GM23338 (cell line): ENCODE measurements at regions not wholly inside any gene's neighbourhood (a gene's known extent, or its start where the extent isn't known, plus 50 kb on each side); places are given as distances from the start of the nearest gene placed in this dataset.
A peak's percentile ranks its signal among the peaks of the same experiment; 100 is the strongest.

Experiments
- ATAC-seq: fragments of 200-7000 bp; cut with Tn5 transposase; 3 replicates; pipeline ENCODE4 v1.9.1; 2020
- DNase-seq: peaks from one replicate; pipeline ENCODE4 v3.0.0-alpha.2; 2015; ENCODE audit warnings: low spot score
- H2AFZ ChIP-seq: fragments of 200-600 bp; sonication (generic); 2 replicates; pipeline ENCODE4 v1.8.0; 2016; ENCODE audit warnings: antibody characterized with exemption, mild to moderate bottlenecking, moderate library complexity
- H3F3A ChIP-seq: fragments of 200-600 bp; sonication (generic); replicated peaks from 2 replicates; pipeline ENCODE4 v1.8.0; 2017; ENCODE audit warnings: antibody characterized with exemption, mixed run types, low read depth
- H3K27ac ChIP-seq: fragments of 200-600 bp; sonication (generic); 2 replicates; pipeline ENCODE4 v1.6.1; 2016; ENCODE audit warnings: low read depth
- H3K27me3 ChIP-seq: fragments of 200-600 bp; sonication (generic); 2 replicates; pipeline ENCODE4 v1.8.0; 2016; ENCODE audit warnings: mild to moderate bottlenecking, mixed run types, moderate library complexity; ENCODE audit not compliant: insufficient read depth
- H3K36me3 ChIP-seq: fragments of 200-600 bp; sonication (generic); 2 replicates; pipeline ENCODE4 v1.8.0; 2016; ENCODE audit warnings: mild to moderate bottlenecking; ENCODE audit not compliant: insufficient read depth
- H3K4me1 ChIP-seq: fragments of 200-600 bp; sonication (generic); 2 replicates; pipeline ENCODE4 v1.8.0; 2016; ENCODE audit warnings: mild to moderate bottlenecking, moderate library complexity; ENCODE audit not compliant: insufficient read depth
- H3K4me2 ChIP-seq: fragments of 200-600 bp; sonication (generic); 2 replicates; pipeline ENCODE4 v1.7.1; 2017; ENCODE audit warnings: mixed run types
- H3K4me3 ChIP-seq: fragments of 200-600 bp; sonication (generic); 2 replicates; pipeline ENCODE4 v1.6.1; 2016; ENCODE audit warnings: mixed run types
- H3K79me2 ChIP-seq: fragments of 200-600 bp; sonication (generic); replicated peaks from 2 replicates; pipeline ENCODE4 v1.8.0; 2017; ENCODE audit warnings: mild to moderate bottlenecking; ENCODE audit not compliant: insufficient read depth
- H3K9me2 ChIP-seq: fragments of 200-600 bp; sonication (generic); 2 replicates; pipeline ENCODE4 v1.8.0; 2017; ENCODE audit not compliant: insufficient read depth
- H4K20me1 ChIP-seq: fragments of 200-600 bp; sonication (generic); replicated peaks from 2 replicates; pipeline ENCODE4 v1.8.0; 2017; ENCODE audit warnings: mild to moderate bottlenecking; ENCODE audit not compliant: insufficient read depth
- H3K27ac Mint-ChIP-seq: 2 replicates; pipeline ENCODE4 v1.8.0; 2020; ENCODE audit warnings: inconsistent platforms, mild to moderate bottlenecking, moderate library complexity, mixed read lengths
- H3K27me3 Mint-ChIP-seq: 3 replicates; pipeline ENCODE4 v1.8.0; 2022; ENCODE audit warnings: low read depth, mild to moderate bottlenecking, moderate library complexity, mixed read lengths, inconsistent platforms; ENCODE audit not compliant: insufficient read depth, poor library complexity
- H3K36me3 Mint-ChIP-seq: 3 replicates; pipeline ENCODE4 v1.8.0; 2021; ENCODE audit warnings: low read depth, mild to moderate bottlenecking, inconsistent platforms, moderate library complexity, mixed read lengths
- H3K4me1 Mint-ChIP-seq: 3 replicates; pipeline ENCODE4 v1.8.0; 2020; ENCODE audit warnings: mild to moderate bottlenecking, inconsistent platforms, mixed read lengths
- H3K4me3 Mint-ChIP-seq: 3 replicates; pipeline ENCODE4 v1.8.0; 2021; ENCODE audit warnings: moderate library complexity, mild to moderate bottlenecking, inconsistent platforms, mixed read lengths
- H3K9me3 Mint-ChIP-seq: 3 replicates; pipeline ENCODE4 v1.8.0; 2020; ENCODE audit warnings: moderate library complexity, mild to moderate bottlenecking, inconsistent platforms, mixed read lengths
- EZH2 ChIP-seq: fragments of 200-600 bp; sonication (generic); IDR thresholded peaks from one replicate; pipeline ENCODE4 v1.8.0; 2017; ENCODE audit warnings: antibody characterized with exemption, mild to moderate bottlenecking, low read depth; ENCODE audit not compliant: unreplicated experiment
- EZH2phosphoT487 ChIP-seq: fragments of 200-600 bp; sonication (generic); IDR thresholded peaks from one replicate; pipeline ENCODE4 v1.8.1; 2018; ENCODE audit warnings: antibody characterized with exemption; ENCODE audit not compliant: unreplicated experiment
- JUNB ChIP-seq: IDR thresholded peaks from one replicate; pipeline ENCODE4 v1.6.1; 2016; ENCODE audit warnings: antibody characterized with exemption; ENCODE audit not compliant: unreplicated experiment
- NANOG ChIP-seq: IDR thresholded peaks from 2 replicates; pipeline ENCODE4 v1.6.1; 2016; ENCODE audit warnings: antibody characterized with exemption, borderline replicate concordance
- POLR2AphosphoS5 ChIP-seq: IDR thresholded peaks from 2 replicates; pipeline ENCODE4 v1.6.1; 2016; ENCODE audit warnings: antibody characterized with exemption, low read depth
- STAT1 ChIP-seq: IDR thresholded peaks from one replicate; pipeline ENCODE4 v1.6.1; 2016; ENCODE audit warnings: antibody characterized with exemption; ENCODE audit not compliant: unreplicated experiment
- ZNF331 ChIP-seq: fragments of 250-450 bp; sonication (Bioruptor Pico); IDR thresholded peaks from 2 replicates; pipeline ENCODE4 v1.5.0; 2020; ENCODE audit warnings: low read depth, mild to moderate bottlenecking, moderate library complexity
- TF ChIP-seq, protein P1 (sequence below): IDR thresholded peaks from one replicate; pipeline ENCODE4 v1.6.1; 2018; ENCODE audit warnings: antibody characterized with exemption; ENCODE audit not compliant: unreplicated experiment
- TF ChIP-seq, protein P2 (sequence below), 2 experiments: fragments of 200-600 bp in 1 of 2; sonication (generic) in 1 of 2; conservative IDR thresholded peaks; 2 replicates each; pipeline versions ENCODE4 v1.5.1 to v1.6.1; 2016 to 2017; ENCODE audit warnings: antibody characterized with exemption in 2 of 2, low read depth in 2 of 2, mild to moderate bottlenecking in 2 of 2, moderate library complexity in 1 of 2
- TF ChIP-seq, protein P3 (sequence below): fragments of 250-450 bp; sonication (Bioruptor Pico); IDR thresholded peaks from 2 replicates; pipeline ENCODE4 v1.5.0; 2020; ENCODE audit warnings: mild to moderate bottlenecking, moderate library complexity

DNA sequence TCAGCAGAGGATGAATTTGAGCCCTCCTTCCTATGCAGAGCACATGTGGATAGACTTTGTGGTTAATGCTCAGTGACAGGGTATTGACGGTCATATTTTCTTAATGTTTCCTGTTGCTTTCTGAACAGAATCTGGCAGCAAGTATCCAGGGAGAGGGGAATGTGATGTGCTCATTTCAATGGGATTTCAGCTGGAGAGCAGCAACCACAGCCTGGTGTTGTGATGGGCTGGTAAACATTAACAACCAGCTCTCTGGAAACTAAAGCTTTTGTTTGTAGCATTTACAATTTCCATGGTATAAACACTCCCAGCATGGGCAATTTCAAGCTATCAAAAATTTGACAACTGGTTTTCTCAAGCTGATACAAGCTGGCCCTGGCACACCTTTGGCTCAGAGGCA, 215.9 kb downstream of the SH2D4B start:
- Histone ChIP-seq H3K27me3 (no peaks in the 10 kb centered on the region), H3K4me2 (no peak overlapping the region), H3K4me3 (no peak overlapping the region), H3K27ac (no peak overlapping the region), H3K4me1 (no peaks in the 10 kb centered on the region), H3K36me3 (0 out of 2 replicates have a peak, but pooled peaks cover 3% of the 10 kb centered on the region), H2AFZ (peak overlapping the region; percentile 85; the same call in 1 of the 2 replicates), H4K20me1 (no peaks in the 10 kb centered on the region), H3F3A (no peaks in the 10 kb centered on the region), H3K9me2 (no peaks in the 10 kb centered on the region; the same call in none of the 2 replicates), H3K79me2 (no peaks in the 10 kb centered on the region)
- ATAC-seq (no peak), DNase-seq (no peak)
- TF ChIP-seq NANOG, result no peak
- TF ChIP-seq JUNB, result no peak
- no peak for TF ChIP-seq STAT1
- TF ChIP-seq, protein P1, sequence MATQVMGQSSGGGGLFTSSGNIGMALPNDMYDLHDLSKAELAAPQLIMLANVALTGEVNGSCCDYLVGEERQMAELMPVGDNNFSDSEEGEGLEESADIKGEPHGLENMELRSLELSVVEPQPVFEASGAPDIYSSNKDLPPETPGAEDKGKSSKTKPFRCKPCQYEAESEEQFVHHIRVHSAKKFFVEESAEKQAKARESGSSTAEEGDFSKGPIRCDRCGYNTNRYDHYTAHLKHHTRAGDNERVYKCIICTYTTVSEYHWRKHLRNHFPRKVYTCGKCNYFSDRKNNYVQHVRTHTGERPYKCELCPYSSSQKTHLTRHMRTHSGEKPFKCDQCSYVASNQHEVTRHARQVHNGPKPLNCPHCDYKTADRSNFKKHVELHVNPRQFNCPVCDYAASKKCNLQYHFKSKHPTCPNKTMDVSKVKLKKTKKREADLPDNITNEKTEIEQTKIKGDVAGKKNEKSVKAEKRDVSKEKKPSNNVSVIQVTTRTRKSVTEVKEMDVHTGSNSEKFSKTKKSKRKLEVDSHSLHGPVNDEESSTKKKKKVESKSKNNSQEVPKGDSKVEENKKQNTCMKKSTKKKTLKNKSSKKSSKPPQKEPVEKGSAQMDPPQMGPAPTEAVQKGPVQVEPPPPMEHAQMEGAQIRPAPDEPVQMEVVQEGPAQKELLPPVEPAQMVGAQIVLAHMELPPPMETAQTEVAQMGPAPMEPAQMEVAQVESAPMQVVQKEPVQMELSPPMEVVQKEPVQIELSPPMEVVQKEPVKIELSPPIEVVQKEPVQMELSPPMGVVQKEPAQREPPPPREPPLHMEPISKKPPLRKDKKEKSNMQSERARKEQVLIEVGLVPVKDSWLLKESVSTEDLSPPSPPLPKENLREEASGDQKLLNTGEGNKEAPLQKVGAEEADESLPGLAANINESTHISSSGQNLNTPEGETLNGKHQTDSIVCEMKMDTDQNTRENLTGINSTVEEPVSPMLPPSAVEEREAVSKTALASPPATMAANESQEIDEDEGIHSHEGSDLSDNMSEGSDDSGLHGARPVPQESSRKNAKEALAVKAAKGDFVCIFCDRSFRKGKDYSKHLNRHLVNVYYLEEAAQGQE, result no peak
- no peak for TF ChIP-seq EZH2phosphoT487
- no peak for TF ChIP-seq POLR2AphosphoS5
- TF ChIP-seq, protein P2, sequence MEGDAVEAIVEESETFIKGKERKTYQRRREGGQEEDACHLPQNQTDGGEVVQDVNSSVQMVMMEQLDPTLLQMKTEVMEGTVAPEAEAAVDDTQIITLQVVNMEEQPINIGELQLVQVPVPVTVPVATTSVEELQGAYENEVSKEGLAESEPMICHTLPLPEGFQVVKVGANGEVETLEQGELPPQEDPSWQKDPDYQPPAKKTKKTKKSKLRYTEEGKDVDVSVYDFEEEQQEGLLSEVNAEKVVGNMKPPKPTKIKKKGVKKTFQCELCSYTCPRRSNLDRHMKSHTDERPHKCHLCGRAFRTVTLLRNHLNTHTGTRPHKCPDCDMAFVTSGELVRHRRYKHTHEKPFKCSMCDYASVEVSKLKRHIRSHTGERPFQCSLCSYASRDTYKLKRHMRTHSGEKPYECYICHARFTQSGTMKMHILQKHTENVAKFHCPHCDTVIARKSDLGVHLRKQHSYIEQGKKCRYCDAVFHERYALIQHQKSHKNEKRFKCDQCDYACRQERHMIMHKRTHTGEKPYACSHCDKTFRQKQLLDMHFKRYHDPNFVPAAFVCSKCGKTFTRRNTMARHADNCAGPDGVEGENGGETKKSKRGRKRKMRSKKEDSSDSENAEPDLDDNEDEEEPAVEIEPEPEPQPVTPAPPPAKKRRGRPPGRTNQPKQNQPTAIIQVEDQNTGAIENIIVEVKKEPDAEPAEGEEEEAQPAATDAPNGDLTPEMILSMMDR (conservative IDR thresholded peaks at IDR 0.05; ENCODE audit: low read depth in 2 of 2), result no peak
- TF ChIP-seq ZNF331, result no peak
- no peak for TF ChIP-seq EZH2
- TF ChIP-seq, protein P3, sequence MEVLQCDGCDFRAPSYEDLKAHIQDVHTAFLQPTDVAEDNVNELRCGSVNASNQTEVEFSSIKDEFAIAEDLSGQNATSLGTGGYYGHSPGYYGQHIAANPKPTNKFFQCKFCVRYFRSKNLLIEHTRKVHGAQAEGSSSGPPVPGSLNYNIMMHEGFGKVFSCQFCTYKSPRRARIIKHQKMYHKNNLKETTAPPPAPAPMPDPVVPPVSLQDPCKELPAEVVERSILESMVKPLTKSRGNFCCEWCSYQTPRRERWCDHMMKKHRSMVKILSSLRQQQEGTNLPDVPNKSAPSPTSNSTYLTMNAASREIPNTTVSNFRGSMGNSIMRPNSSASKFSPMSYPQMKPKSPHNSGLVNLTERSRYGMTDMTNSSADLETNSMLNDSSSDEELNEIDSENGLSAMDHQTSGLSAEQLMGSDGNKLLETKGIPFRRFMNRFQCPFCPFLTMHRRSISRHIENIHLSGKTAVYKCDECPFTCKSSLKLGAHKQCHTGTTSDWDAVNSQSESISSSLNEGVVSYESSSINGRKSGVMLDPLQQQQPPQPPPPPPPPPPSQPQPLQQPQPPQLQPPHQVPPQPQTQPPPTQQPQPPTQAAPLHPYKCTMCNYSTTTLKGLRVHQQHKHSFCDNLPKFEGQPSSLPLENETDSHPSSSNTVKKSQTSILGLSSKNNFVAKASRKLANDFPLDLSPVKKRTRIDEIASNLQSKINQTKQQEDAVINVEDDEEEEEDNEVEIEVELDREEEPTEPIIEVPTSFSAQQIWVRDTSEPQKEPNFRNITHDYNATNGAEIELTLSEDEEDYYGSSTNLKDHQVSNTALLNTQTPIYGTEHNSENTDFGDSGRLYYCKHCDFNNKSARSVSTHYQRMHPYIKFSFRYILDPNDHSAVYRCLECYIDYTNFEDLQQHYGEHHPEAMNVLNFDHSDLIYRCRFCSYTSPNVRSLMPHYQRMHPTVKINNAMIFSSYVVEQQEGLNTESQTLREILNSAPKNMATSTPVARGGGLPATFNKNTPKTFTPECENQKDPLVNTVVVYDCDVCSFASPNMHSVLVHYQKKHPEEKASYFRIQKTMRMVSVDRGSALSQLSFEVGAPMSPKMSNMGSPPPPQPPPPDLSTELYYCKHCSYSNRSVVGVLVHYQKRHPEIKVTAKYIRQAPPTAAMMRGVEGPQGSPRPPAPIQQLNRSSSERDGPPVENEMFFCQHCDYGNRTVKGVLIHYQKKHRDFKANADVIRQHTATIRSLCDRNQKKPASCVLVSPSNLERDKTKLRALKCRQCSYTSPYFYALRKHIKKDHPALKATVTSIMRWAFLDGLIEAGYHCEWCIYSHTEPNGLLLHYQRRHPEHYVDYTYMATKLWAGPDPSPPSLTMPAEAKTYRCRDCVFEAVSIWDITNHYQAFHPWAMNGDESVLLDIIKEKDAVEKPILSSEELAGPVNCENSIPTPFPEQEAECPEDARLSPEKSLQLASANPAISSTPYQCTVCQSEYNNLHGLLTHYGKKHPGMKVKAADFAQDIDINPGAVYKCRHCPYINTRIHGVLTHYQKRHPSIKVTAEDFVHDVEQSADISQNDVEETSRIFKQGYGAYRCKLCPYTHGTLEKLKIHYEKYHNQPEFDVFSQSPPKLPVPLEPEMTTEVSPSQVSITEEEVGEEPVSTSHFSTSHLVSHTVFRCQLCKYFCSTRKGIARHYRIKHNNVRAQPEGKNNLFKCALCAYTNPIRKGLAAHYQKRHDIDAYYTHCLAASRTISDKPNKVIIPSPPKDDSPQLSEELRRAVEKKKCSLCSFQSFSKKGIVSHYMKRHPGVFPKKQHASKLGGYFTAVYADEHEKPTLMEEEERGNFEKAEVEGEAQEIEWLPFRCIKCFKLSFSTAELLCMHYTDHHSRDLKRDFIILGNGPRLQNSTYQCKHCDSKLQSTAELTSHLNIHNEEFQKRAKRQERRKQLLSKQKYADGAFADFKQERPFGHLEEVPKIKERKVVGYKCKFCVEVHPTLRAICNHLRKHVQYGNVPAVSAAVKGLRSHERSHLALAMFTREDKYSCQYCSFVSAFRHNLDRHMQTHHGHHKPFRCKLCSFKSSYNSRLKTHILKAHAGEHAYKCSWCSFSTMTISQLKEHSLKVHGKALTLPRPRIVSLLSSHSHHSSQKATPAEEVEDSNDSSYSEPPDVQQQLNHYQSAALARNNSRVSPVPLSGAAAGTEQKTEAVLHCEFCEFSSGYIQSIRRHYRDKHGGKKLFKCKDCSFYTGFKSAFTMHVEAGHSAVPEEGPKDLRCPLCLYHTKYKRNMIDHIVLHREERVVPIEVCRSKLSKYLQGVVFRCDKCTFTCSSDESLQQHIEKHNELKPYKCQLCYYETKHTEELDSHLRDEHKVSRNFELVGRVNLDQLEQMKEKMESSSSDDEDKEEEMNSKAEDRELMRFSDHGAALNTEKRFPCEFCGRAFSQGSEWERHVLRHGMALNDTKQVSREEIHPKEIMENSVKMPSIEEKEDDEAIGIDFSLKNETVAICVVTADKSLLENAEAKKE (CRISPR knock-in tag), result no peak
- H3K36me3 Mint-ChIP-seq, result 0 out of 3 replicates have a peak, but pooled peaks cover 3% of the 10 kb centered on the region
- no peaks in the 10 kb centered on the region for H3K27me3 Mint-ChIP-seq
- no peak overlapping the region for H3K4me3 Mint-ChIP-seq
- no peak overlapping the region for H3K27ac Mint-ChIP-seq
- peaks cover 6% of the 10 kb centered on the region; the same call in 2 of the 3 replicates for H3K4me1 Mint-ChIP-seq
- H3K9me3 Mint-ChIP-seq, result no peaks in the 10 kb centered on the region; the same call in 1 of the 3 replicates
